ENCODE measurements at regions not wholly inside any gene's neighbourhood (a gene's known extent, or its start where the extent isn't known, plus 50 kb on each side); places are given as distances from the start of the nearest gene placed in this dataset.
"Not testable (repeated sequence)": the region's sequence is repeated elsewhere in the genome, so short reads cannot be mapped to it uniquely, and the experiment has no call there.

GRCh38 chr11:24196733-24197132 is 300.1 kb upstream of the LUZP2 start:
- H3K9me3 ChIP-seq (replicated peaks) = no peaks in the 10 kb centered on the region
- no peaks in the 10 kb centered on the region for H3K27me3 ChIP-seq
- H3K4me1 ChIP-seq = no peaks in the 10 kb centered on the region
- no peak overlapping the region for H3K4me3 ChIP-seq
- H3K36me3 ChIP-seq = no peaks in the 10 kb centered on the region
- no peak overlapping the region for H3K27ac ChIP-seq
- no peak for DNase-seq

- Histone ChIP-seq H3K4me3 (no peak overlapping the region), H3K27ac (no peak overlapping the region), H3K27me3 (no peaks in the 10 kb centered on the region), H3K9me3 (replicated peaks) (no peaks in the 10 kb centered on the region), H3K36me3 (no peaks in the 10 kb centered on the region), H3K4me1 (no peaks in the 10 kb centered on the region)
- no peak for DNase-seq
Observed at GRCh38 chr11:24198481-24198880, 298.4 kb upstream of the LUZP2 start.

- no peaks in the 10 kb centered on the region for H3K27me3 ChIP-seq
- no peak overlapping the region for H3K4me3 ChIP-seq
- no peak overlapping the region for H3K27ac ChIP-seq
- H3K4me1 ChIP-seq = no peaks in the 10 kb centered on the region
- no peaks in the 10 kb centered on the region for H3K9me3 ChIP-seq (replicated peaks)
- H3K36me3 ChIP-seq = no peaks in the 10 kb centered on the region
- DNase-seq = no peak
Observed at GRCh38 chr11:24199461-24199860, 297.4 kb upstream of the LUZP2 start.

GRCh38 chr11:24206030-24206429 is 290.8 kb upstream of the LUZP2 start:
- Histone ChIP-seq H3K36me3 (no peaks in the 10 kb centered on the region), H3K27me3 (no peaks in the 10 kb centered on the region), H3K4me3 (no peak overlapping the region), H3K27ac (no peak overlapping the region), H3K4me1 (no peaks in the 10 kb centered on the region), H3K9me3 (replicated peaks) (no peaks in the 10 kb centered on the region)
- no peak for DNase-seq

GRCh38 chr11:24206511-24206910 is 290.3 kb upstream of the LUZP2 start:
- no peak for DNase-seq

GRCh38 chr11:24216488-24216887 is 280.4 kb upstream of the LUZP2 start:
- Histone ChIP-seq H3K27ac (no peak overlapping the region), H3K4me3 (no peak overlapping the region), H3K4me1 (no peaks in the 10 kb centered on the region), H3K36me3 (no peaks in the 10 kb centered on the region), H3K9me3 (replicated peaks) (no peaks in the 10 kb centered on the region), H3K27me3 (no peaks in the 10 kb centered on the region)
- DNase-seq = no peak

More at GRCh38 chr11:24206511-24206910, 290.3 kb upstream of the LUZP2 start:
- H3K27me3 ChIP-seq = no peaks in the 10 kb centered on the region
- H3K36me3 ChIP-seq = no peaks in the 10 kb centered on the region
- no peaks in the 10 kb centered on the region for H3K4me1 ChIP-seq
- no peak overlapping the region for H3K27ac ChIP-seq
- H3K9me3 ChIP-seq (replicated peaks) = no peaks in the 10 kb centered on the region
- no peak overlapping the region for H3K4me3 ChIP-seq

GRCh38 chr11:24217319-24217718 is 279.5 kb upstream of the LUZP2 start:
- DNase-seq; H3K36me3 ChIP-seq; H3K4me3 ChIP-seq; H3K27me3 ChIP-seq; H3K27ac ChIP-seq; H3K9me3 ChIP-seq (replicated peaks); H3K4me1 ChIP-seq: not testable (repeated sequence)

GRCh38 chr11:24225501-24225900 is 271.4 kb upstream of the LUZP2 start:
- Histone ChIP-seq H3K36me3 (no peaks in the 10 kb centered on the region), H3K4me1 (no peaks in the 10 kb centered on the region), H3K27ac (no peak overlapping the region), H3K9me3 (replicated peaks) (no peaks in the 10 kb centered on the region), H3K4me3 (no peak overlapping the region), H3K27me3 (no peaks in the 10 kb centered on the region)
- no peak for DNase-seq

GRCh38 chr11:24226606-24227005 is 270.2 kb upstream of the LUZP2 start:
- Histone ChIP-seq H3K9me3 (replicated peaks) (no peaks in the 10 kb centered on the region), H3K27me3 (no peaks in the 10 kb centered on the region), H3K27ac (no peak overlapping the region), H3K4me1 (no peaks in the 10 kb centered on the region), H3K36me3 (no peaks in the 10 kb centered on the region), H3K4me3 (no peak overlapping the region)
- DNase-seq = no peak

- Histone ChIP-seq H3K9me3 (replicated peaks) (no peaks in the 10 kb centered on the region), H3K27ac (no peak overlapping the region), H3K4me3 (no peak overlapping the region), H3K36me3 (no peaks in the 10 kb centered on the region), H3K4me1 (no peaks in the 10 kb centered on the region), H3K27me3 (no peaks in the 10 kb centered on the region)
- no peak for DNase-seq
Observed at GRCh38 chr11:24233041-24233440, 263.8 kb upstream of the LUZP2 start.

- peak in 1 of 2 experiments; percentile 15 for DNase-seq
- Histone ChIP-seq H3K4me3 (no peak overlapping the region), H3K27ac (no peak overlapping the region), H3K36me3 (no peaks in the 10 kb centered on the region), H3K9me3 (replicated peaks) (no peaks in the 10 kb centered on the region), H3K4me1 (no peaks in the 10 kb centered on the region), H3K27me3 (no peaks in the 10 kb centered on the region)
Observed at GRCh38 chr11:24234822-24235508, 261.9 kb upstream of the LUZP2 start.

- no peaks in the 10 kb centered on the region for H3K27me3 ChIP-seq
- DNase-seq = no peak
- no peaks in the 10 kb centered on the region for H3K36me3 ChIP-seq
- H3K4me1 ChIP-seq = no peaks in the 10 kb centered on the region
- H3K27ac ChIP-seq = no peak overlapping the region
- no peaks in the 10 kb centered on the region for H3K9me3 ChIP-seq (replicated peaks)
- no peak overlapping the region for H3K4me3 ChIP-seq
Observed at GRCh38 chr11:24238771-24239645, 257.8 kb upstream of the LUZP2 start.

GRCh38 chr11:24239930-24240329 is 256.9 kb upstream of the LUZP2 start:
- no peak for DNase-seq
- no peaks in the 10 kb centered on the region for H3K27me3 ChIP-seq

GRCh38 chr11:24240496-24241175 is 256.2 kb upstream of the LUZP2 start:
- no peak for DNase-seq
- Histone ChIP-seq H3K27me3 (no peaks in the 10 kb centered on the region), H3K4me3 (no peak overlapping the region), H3K9me3 (replicated peaks) (no peaks in the 10 kb centered on the region), H3K4me1 (no peaks in the 10 kb centered on the region), H3K36me3 (no peaks in the 10 kb centered on the region), H3K27ac (no peak overlapping the region)

More at GRCh38 chr11:24239930-24240329, 256.9 kb upstream of the LUZP2 start:
- H3K27ac ChIP-seq = no peak overlapping the region
- no peaks in the 10 kb centered on the region for H3K9me3 ChIP-seq (replicated peaks)
- H3K36me3 ChIP-seq = no peaks in the 10 kb centered on the region
- no peaks in the 10 kb centered on the region for H3K4me1 ChIP-seq
- H3K4me3 ChIP-seq = no peak overlapping the region

GRCh38 chr11:24246715-24247114 is 250.1 kb upstream of the LUZP2 start:
- Histone ChIP-seq H3K4me3 (no peak overlapping the region), H3K4me1 (no peaks in the 10 kb centered on the region), H3K36me3 (no peaks in the 10 kb centered on the region), H3K9me3 (replicated peaks) (no peaks in the 10 kb centered on the region), H3K27ac (no peak overlapping the region), H3K27me3 (no peaks in the 10 kb centered on the region)
- no peak for DNase-seq
